ENCODE measurements at regions not wholly inside any gene's neighbourhood (a gene's known extent, or its start where the extent isn't known, plus 50 kb on each side); places are given as distances from the start of the nearest gene placed in this dataset.

DNA sequence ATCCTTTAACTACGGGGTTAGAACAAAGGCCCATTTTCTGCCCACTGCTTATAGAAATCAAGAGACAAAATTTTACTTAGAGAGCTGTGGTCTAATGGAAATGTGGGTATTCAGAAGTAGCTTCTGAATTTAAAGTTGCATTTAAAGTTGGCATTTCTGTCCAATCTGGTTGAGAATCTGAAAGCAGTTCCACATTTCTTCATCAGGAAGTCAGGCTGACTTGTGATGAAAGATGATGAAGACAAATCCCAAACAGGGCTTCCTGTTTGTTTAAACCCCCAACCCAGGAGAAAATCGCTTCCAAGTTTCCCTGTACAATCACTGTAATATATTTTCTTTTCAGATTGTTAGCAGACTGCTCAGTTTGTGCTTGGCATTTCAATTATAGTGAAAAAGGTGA lies 345.3 kb downstream of the SPRY1 start:
- peak overlapping the region; percentile 16 for H3K4me3 Mint-ChIP-seq
- H3K4me1 Mint-ChIP-seq (ENCODE audit: unreplicated experiment): peaks cover 10% of the 10 kb centered on the region
- no peak overlapping the region for H3K27ac Mint-ChIP-seq
- no peaks in the 10 kb centered on the region for H3K9me3 Mint-ChIP-seq
- no peak for TF ChIP-seq CTCF (conservative IDR thresholded peaks at IDR 0.05)
- H3K27me3 Mint-ChIP-seq: no peaks in the 10 kb centered on the region
- no peak for DNase-seq (ENCODE audit: extremely low spot score, unreplicated experiment)
- no peaks in the 10 kb centered on the region for H3K36me3 Mint-ChIP-seq

DNA sequence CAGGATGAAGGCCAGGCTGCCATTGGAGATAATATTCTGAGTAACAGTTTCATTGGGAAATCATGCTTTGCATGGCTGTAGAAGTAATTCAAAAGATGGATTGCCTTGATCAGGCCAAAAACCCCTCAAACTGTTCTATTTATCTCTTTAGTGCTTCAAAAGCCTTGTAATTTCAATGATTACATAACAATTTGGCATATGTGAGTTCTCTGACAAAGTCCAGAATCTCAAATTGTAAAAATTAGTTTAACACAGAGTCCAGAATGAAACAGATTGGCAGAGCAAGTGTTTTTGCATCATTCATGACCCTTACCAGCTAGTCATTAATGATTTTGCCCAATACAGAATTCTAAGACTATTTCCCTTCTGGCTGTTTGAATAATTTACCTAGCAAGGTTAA lies 347.3 kb downstream of the SPRY1 start:
- Mint-ChIP-seq H3K27me3 (no peaks in the 10 kb centered on the region), H3K36me3 (no peaks in the 10 kb centered on the region), H3K9me3 (no peaks in the 10 kb centered on the region)

DNA sequence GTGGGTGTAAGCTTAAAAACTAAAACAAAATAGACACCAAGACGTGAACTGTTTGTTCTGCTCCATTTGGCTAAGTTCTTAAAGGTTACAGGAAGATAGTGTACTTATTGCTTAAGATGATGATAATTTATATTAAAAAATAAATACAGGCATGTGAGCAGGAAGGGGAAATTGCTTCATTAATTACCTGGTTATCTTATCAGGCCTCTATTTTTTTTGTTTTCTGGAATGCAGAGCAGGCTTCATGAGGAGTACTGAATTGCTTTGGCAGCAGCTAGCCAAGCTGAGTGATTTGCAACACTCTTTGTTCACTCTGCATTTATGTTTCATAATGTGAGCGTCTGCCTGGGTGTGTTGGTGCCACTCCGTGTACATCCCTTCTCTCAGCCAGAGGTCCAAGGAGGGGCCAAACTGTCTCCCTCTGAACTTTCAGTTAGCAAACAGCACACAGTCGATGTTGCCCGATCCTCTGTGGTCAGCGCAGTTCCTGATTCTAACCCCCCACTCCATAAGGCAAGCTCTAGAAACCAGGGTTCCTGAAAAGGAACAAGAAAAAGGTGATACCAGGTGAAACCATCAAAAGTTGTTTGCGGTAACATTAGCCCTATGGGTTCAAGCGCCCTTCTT lies 348.2 kb downstream of the SPRY1 start:
- Mint-ChIP-seq H3K9me3 (no peaks in the 10 kb centered on the region), H3K4me1 (ENCODE audit: unreplicated experiment) (peaks cover 28% of the 10 kb centered on the region), H3K36me3 (no peaks in the 10 kb centered on the region), H3K27me3 (no peaks in the 10 kb centered on the region), H3K27ac (peak overlapping the region; percentile 73), H3K4me3 (no peak overlapping the region)
- DNase-seq (ENCODE audit: extremely low spot score, unreplicated experiment): no peak
- no peak for TF ChIP-seq CTCF (conservative IDR thresholded peaks at IDR 0.05)

More for the DNA sequence above, 347.3 kb downstream of the SPRY1 start:
- no peak for TF ChIP-seq CTCF (conservative IDR thresholded peaks at IDR 0.05)
- DNase-seq (ENCODE audit: extremely low spot score, unreplicated experiment): no peak
- Mint-ChIP-seq H3K27ac (no peak overlapping the region), H3K4me3 (no peak overlapping the region), H3K4me1 (ENCODE audit: unreplicated experiment) (peaks cover 21% of the 10 kb centered on the region)

GRCh38 chr4:123747016-123747415 lies 350.4 kb downstream of the SPRY1 start:
- DNase-seq (ENCODE audit: extremely low spot score, unreplicated experiment): no peak
- H3K36me3 Mint-ChIP-seq: no peaks in the 10 kb centered on the region
- H3K27me3 Mint-ChIP-seq: no peaks in the 10 kb centered on the region
- no peak for TF ChIP-seq CTCF (conservative IDR thresholded peaks at IDR 0.05)
- H3K9me3 Mint-ChIP-seq: no peaks in the 10 kb centered on the region
- no peak overlapping the region for H3K4me3 Mint-ChIP-seq
- peaks cover 32% of the 10 kb centered on the region for H3K4me1 Mint-ChIP-seq (ENCODE audit: unreplicated experiment)
- no peak overlapping the region for H3K27ac Mint-ChIP-seq

GRCh38 chr4:123748806-123749205 lies 352.2 kb downstream of the SPRY1 start:
- Mint-ChIP-seq H3K4me1 (ENCODE audit: unreplicated experiment) (peaks cover 31% of the 10 kb centered on the region), H3K9me3 (no peaks in the 10 kb centered on the region), H3K4me3 (no peak overlapping the region), H3K36me3 (no peaks in the 10 kb centered on the region), H3K27ac (no peak overlapping the region), H3K27me3 (no peaks in the 10 kb centered on the region)
- no peak for TF ChIP-seq CTCF (conservative IDR thresholded peaks at IDR 0.05)
- DNase-seq (ENCODE audit: extremely low spot score, unreplicated experiment): no peak

DNA sequence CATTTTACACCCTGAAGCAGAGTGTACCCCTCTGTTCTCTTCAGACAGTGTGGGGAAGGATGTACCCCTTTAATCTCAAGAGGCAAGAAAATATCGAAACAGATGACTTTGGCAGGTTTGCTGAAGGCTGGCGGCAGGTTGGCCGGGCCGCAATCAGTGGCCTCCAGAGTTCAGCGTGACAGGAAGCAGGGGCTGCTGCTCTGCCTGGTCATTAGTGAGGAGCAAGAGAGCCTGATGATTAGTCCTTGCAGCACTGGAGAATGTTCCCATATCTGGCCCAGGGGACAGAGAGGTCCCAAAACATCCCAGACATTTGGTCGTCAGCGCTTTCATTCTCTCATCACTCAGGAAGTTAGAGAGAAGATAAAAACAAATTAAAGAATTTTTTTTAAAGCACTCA lies 352.8 kb downstream of the SPRY1 start:
- TF ChIP-seq CTCF (conservative IDR thresholded peaks at IDR 0.05): no peak
- Mint-ChIP-seq H3K4me1 (ENCODE audit: unreplicated experiment) (peaks cover 31% of the 10 kb centered on the region), H3K9me3 (no peaks in the 10 kb centered on the region), H3K4me3 (no peak overlapping the region), H3K27ac (no peak overlapping the region), H3K27me3 (no peaks in the 10 kb centered on the region), H3K36me3 (no peaks in the 10 kb centered on the region)
- DNase-seq (ENCODE audit: extremely low spot score, unreplicated experiment): no peak
